Natural killer cell (primary cell): ENCODE measurements at regions not wholly inside any gene's neighbourhood (a gene's known extent, or its start where the extent isn't known, plus 50 kb on each side); places are given as distances from the start of the nearest gene placed in this dataset.
"Not testable (repeated sequence)": the region's sequence is repeated elsewhere in the genome, so short reads cannot be mapped to it uniquely, and the experiment has no call there.

Experiments used
- ATAC-seq, 3 donors: fragments of 150-1000 bp in 2 of 3; fragments of 200-7000 bp in 1 of 3; cut with Tn5 transposase; 1 replicate in 1 of 3; 2 replicates in 2 of 3; pipeline ENCODE4 v1.10.0; 2021; ENCODE audit warnings: mild to moderate bottlenecking in 2 of 3, moderate library complexity in 2 of 3
- DNase-seq, 2 donors: peaks; one replicate each; pipeline versions ENCODE4 v3.0.0 to v3.0.0-alpha.2; 2013 to 2021; ENCODE audit warnings: mixed read lengths in 1 of 2
- H3K27ac ChIP-seq: one replicate; pipeline ENCODE4 v1.5.1; 2013; ENCODE audit warnings: mild to moderate bottlenecking, low read length
- H3K27me3 ChIP-seq: one replicate; pipeline ENCODE4 v1.6.1; 2013; ENCODE audit warnings: low read length; ENCODE audit not compliant: control insufficient read depth, insufficient read depth
- H3K36me3 ChIP-seq: one replicate; pipeline ENCODE4 v1.6.1; 2013; ENCODE audit warnings: low read length; ENCODE audit not compliant: control insufficient read depth, insufficient read depth
- H3K4me1 ChIP-seq: one replicate; pipeline ENCODE4 v1.6.1; 2013; ENCODE audit warnings: low read length; ENCODE audit not compliant: control insufficient read depth, insufficient read depth
- H3K4me3 ChIP-seq: one replicate; pipeline ENCODE4 v1.5.1; 2013; ENCODE audit warnings: low read length
- H3K9me3 ChIP-seq: one replicate; pipeline ENCODE4 v1.6.1; 2013; ENCODE audit warnings: low read length; ENCODE audit not compliant: control insufficient read depth, insufficient read depth
- H3K27ac Mint-ChIP-seq, 2 donors: one replicate each; pipeline ENCODE4 v1.8.0; 2022; ENCODE audit warnings: mild to moderate bottlenecking in 2 of 2, mixed read lengths in 2 of 2, moderate library complexity in 1 of 2
- H3K27me3 Mint-ChIP-seq, 2 donors: one replicate each; pipeline ENCODE4 v1.8.0; 2022; ENCODE audit warnings: low read depth in 2 of 2, mixed read lengths in 2 of 2
- H3K36me3 Mint-ChIP-seq: one replicate; pipeline ENCODE4 v1.8.0; 2022; ENCODE audit warnings: mixed read lengths
- H3K4me1 Mint-ChIP-seq, 2 donors: one replicate each; pipeline ENCODE4 v1.8.0; 2022; ENCODE audit warnings: mixed read lengths in 2 of 2
- H3K4me3 Mint-ChIP-seq: one replicate; pipeline ENCODE4 v1.8.0; 2022; ENCODE audit warnings: mild to moderate bottlenecking, moderate library complexity, mixed read lengths
- H3K9me3 Mint-ChIP-seq, 2 donors: one replicate each; pipeline ENCODE4 v1.8.0; 2022; ENCODE audit warnings: mixed read lengths in 2 of 2
- CTCF ChIP-seq: fragments of 200-600 bp; IDR thresholded peaks from one replicate; pipeline ENCODE4 v1.8.0; 2022; ENCODE audit warnings: antibody characterized with exemption
- WGBS: methylation state at CpG from one replicate; pipeline ENCODE4 v1.1.7; 2013; ENCODE audit warnings: missing lambda C conversion rate; ENCODE audit not compliant: insufficient coverage; 5-methylcytosine and 5-hydroxymethylcytosine counted together
- intact Hi-C: fragments of 100-400 bp; cut with micrococcal nuclease; formaldehyde crosslinking; loops from one replicate; pipeline ENCODE4 v1.14.2; 2022

DNA sequence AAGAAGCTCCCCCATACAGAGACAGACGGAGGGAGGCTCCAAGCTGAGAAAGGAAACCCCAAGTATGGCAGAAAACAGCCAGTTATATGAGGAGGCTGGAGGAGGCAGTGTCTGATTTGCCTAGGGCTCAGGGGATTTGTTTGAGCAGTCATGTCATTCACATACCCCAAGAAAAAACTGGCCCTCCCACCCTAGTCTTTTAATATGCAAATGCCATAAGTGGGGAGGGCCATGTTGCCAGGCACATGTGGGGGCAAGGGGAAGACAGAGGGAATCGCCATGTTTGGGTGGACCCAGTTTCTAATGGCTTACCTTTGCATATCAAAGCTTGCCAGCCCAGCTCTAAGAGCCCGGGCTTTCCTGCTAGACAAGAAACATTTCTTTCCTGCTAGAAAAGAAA lies 1163.8 kb downstream of the TAF11L14 start:
- H3K27me3 ChIP-seq: no peaks in the 10 kb centered on the region
- no peaks in the 10 kb centered on the region for H3K27me3 Mint-ChIP-seq
- H3K36me3 Mint-ChIP-seq: no peaks in the 10 kb centered on the region
- no peak overlapping the region for H3K27ac ChIP-seq
- H3K4me3 Mint-ChIP-seq: no peak overlapping the region
- no peaks in the 10 kb centered on the region for H3K36me3 ChIP-seq
- H3K27ac Mint-ChIP-seq: no peak overlapping the region
- intact Hi-C loops: no loop called here
- no peak for ATAC-seq
- H3K4me3 ChIP-seq: no peak overlapping the region
- H3K9me3 ChIP-seq: no peaks in the 10 kb centered on the region
- 89% methylated on average over 2 of the region's 3 CpGs for WGBS
- no peaks in the 10 kb centered on the region for H3K4me1 ChIP-seq
- no peak for DNase-seq
- TF ChIP-seq CTCF: no peak
- no peaks in the 10 kb centered on the region for H3K4me1 Mint-ChIP-seq
- peaks cover 2 to 3% of the 10 kb centered on the region in 2 donors for H3K9me3 Mint-ChIP-seq

GRCh38 chr5:18799482-18800128 lies 1165.3 kb downstream of the TAF11L14 start:
- WGBS: 92% methylated on average over 6 of the region's 6 CpGs
- intact Hi-C loops: no loop called here
- no peaks in the 10 kb centered on the region for H3K4me1 Mint-ChIP-seq

GRCh38 chr5:18800293-18801025 lies 1166.2 kb downstream of the TAF11L14 start:
- intact Hi-C loops: no loop called here
- Mint-ChIP-seq H3K4me3 (no peak overlapping the region), H3K27me3 (no peaks in the 10 kb centered on the region), H3K27ac (no peak overlapping the region), H3K9me3 (peaks cover 2 to 3% of the 10 kb centered on the region in 2 donors), H3K36me3 (no peaks in the 10 kb centered on the region), H3K4me1 (no peaks in the 10 kb centered on the region)
- Histone ChIP-seq H3K4me1 (no peaks in the 10 kb centered on the region), H3K36me3 (no peaks in the 10 kb centered on the region), H3K9me3 (no peaks in the 10 kb centered on the region), H3K27me3 (no peaks in the 10 kb centered on the region), H3K4me3 (no peak overlapping the region), H3K27ac (no peak overlapping the region)
- no peak for TF ChIP-seq CTCF
- ATAC-seq (no peak), DNase-seq (no peak)
- 91% methylated on average over 17 of the region's 19 CpGs for WGBS

More at GRCh38 chr5:18799482-18800128, 1165.3 kb downstream of the TAF11L14 start:
- no peak for TF ChIP-seq CTCF
- Histone ChIP-seq H3K27me3 (no peaks in the 10 kb centered on the region), H3K4me3 (no peak overlapping the region), H3K9me3 (no peaks in the 10 kb centered on the region), H3K27ac (no peak overlapping the region), H3K36me3 (no peaks in the 10 kb centered on the region), H3K4me1 (no peaks in the 10 kb centered on the region)
- Mint-ChIP-seq H3K27me3 (no peaks in the 10 kb centered on the region), H3K4me3 (no peak overlapping the region), H3K9me3 (peaks cover 2 to 3% of the 10 kb centered on the region in 2 donors), H3K27ac (no peak overlapping the region), H3K36me3 (no peaks in the 10 kb centered on the region)
- ATAC-seq (no peak), DNase-seq (no peak)

GRCh38 chr5:18801413-18801812 lies 1167.2 kb downstream of the TAF11L14 start:
- H3K4me1 Mint-ChIP-seq, H3K4me3 ChIP-seq, H3K27ac Mint-ChIP-seq, H3K36me3 Mint-ChIP-seq, H3K27me3 ChIP-seq, H3K36me3 ChIP-seq, H3K4me3 Mint-ChIP-seq, H3K4me1 ChIP-seq, H3K27ac ChIP-seq, intact Hi-C loops, DNase-seq, ATAC-seq, H3K27me3 Mint-ChIP-seq, H3K9me3 Mint-ChIP-seq, H3K9me3 ChIP-seq: not testable (repeated sequence)
- 82% methylated on average over 3 of the region's 3 CpGs for WGBS
